ENCODE measurements at regions not wholly inside any gene's neighbourhood (a gene's known extent, or its start where the extent isn't known, plus 50 kb on each side); places are given as distances from the start of the nearest gene placed in this dataset.

DNA sequence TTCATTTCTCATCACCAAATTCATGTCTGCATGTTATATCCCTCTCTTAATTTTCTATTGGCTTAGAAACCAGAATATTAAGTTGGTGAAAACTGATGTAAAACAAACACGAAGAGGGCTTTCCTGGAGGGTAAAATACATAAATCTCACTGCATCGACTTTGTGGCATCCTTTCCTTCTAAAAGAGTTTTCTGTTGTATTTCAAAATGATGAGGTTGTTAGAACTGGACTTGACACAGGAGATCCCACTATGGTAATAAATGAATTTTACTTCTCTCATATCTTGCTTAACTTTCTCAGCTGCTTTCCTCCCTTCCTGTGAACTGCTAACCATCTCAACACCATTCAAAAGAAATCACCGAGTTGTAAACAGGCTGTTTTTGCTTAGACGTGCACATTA, 162.0 kb upstream of the TRPC7 start:
- DNase-seq (ENCODE audit: low read depth): no peak
- TF ChIP-seq CTCF (IDR thresholded peaks at IDR 0.05; ENCODE audit: low read depth, low read length, missing control alignments): no peak
- no peak overlapping the region for H3K4me3 ChIP-seq (ENCODE audit: low read depth, low read length)

GRCh38 chr5:136526791-136527190, 161.4 kb upstream of the TRPC7 start:
- no peak for TF ChIP-seq CTCF (IDR thresholded peaks at IDR 0.05; ENCODE audit: low read depth, low read length, missing control alignments)
- no peak for DNase-seq (ENCODE audit: low read depth)
- H3K4me3 ChIP-seq (ENCODE audit: low read depth, low read length): no peak overlapping the region

- no peak overlapping the region for H3K4me3 ChIP-seq (ENCODE audit: low read depth, low read length)
- no peak for TF ChIP-seq CTCF (IDR thresholded peaks at IDR 0.05; ENCODE audit: low read depth, low read length, missing control alignments)
- DNase-seq (ENCODE audit: low read depth): no peak
These were observed 160.7 kb upstream of the TRPC7 start for GRCh38 chr5:136526021-136526420.

GRCh38 chr5:136525597-136525996, 160.3 kb upstream of the TRPC7 start:
- no peak for DNase-seq (ENCODE audit: low read depth)
- no peak overlapping the region for H3K4me3 ChIP-seq (ENCODE audit: low read depth, low read length)
- no peak for TF ChIP-seq CTCF (IDR thresholded peaks at IDR 0.05; ENCODE audit: low read depth, low read length, missing control alignments)

DNA sequence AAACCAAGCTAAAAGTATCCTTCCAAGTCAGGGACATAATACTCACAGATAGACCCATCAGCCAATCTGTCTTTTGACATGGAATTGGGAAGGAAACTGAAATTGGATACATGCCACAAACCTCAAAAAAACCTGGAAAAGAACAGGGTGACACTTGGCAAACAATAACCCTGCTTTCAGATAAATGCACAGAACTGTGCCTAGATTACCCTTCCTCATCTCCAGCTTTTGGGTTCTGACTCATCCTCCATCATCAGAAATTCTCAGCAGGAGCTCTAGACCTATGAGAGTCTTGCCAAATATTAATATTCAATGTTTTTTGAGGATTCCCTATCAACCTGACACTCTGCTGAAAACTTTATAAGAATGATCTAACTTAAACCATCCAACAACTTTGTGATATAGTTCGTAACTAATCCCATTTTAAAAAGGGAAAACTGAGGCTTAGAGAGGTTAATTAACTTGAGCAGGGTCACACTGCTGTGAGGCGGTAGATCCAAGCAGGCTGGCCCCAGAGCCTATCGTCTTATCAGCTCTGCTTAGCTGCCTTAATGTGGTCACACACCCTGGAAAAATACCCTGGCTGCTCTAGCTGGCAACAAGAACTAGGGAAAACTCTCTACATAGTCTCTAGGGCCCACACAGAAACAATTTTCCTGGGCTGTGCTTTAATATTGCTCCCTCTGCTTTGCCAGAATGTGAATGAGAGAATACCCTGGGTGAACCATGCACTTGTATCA, 157.0 kb upstream of the TRPC7 start:
- TF ChIP-seq CTCF (IDR thresholded peaks at IDR 0.05; ENCODE audit: low read depth, low read length, missing control alignments): no peak
- DNase-seq (ENCODE audit: low read depth): no peak

GRCh38 chr5:136521696-136522095, 156.4 kb upstream of the TRPC7 start:
- no peak for DNase-seq (ENCODE audit: low read depth)
- no peak overlapping the region for H3K4me3 ChIP-seq (ENCODE audit: low read depth, low read length)
- TF ChIP-seq CTCF (IDR thresholded peaks at IDR 0.05; ENCODE audit: low read depth, low read length, missing control alignments): no peak

More for the DNA sequence above, 157.0 kb upstream of the TRPC7 start:
- no peak overlapping the region for H3K4me3 ChIP-seq (ENCODE audit: low read depth, low read length)

GRCh38 chr5:136518814-136519213, 153.5 kb upstream of the TRPC7 start:
- no peak for TF ChIP-seq CTCF (IDR thresholded peaks at IDR 0.05; ENCODE audit: low read depth, low read length, missing control alignments)
- no peak for DNase-seq (ENCODE audit: low read depth)

More at GRCh38 chr5:136518814-136519213, 153.5 kb upstream of the TRPC7 start:
- H3K4me3 ChIP-seq (ENCODE audit: low read depth, low read length): no peak overlapping the region
